ENCODE measurements at regions not wholly inside any gene's neighbourhood (a gene's known extent, or its start where the extent isn't known, plus 50 kb on each side); places are given as distances from the start of the nearest gene placed in this dataset.

DNA sequence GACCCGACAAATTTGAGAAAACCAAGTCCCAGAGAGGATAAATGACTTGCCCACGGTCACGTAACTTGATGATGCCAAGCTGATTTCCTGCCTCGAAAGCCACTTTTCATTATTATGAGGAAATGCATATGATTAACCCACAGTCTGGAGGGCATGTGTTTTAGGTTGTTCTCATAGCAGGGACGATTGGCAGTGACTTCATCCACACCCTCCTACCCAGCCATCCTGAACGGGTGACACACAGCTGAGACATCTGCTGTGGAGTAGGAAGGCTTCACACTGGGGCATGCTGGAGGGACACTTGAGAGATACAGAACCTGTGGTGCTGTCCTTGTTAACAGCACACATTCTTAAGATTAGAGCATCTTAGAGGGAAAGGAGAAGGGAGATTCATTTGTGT lies 65.4 kb upstream of the WDFY2 start:
- no peak for TF ChIP-seq POLR2A (IDR thresholded peaks at IDR 0.05)
- TF ChIP-seq, protein P1, sequence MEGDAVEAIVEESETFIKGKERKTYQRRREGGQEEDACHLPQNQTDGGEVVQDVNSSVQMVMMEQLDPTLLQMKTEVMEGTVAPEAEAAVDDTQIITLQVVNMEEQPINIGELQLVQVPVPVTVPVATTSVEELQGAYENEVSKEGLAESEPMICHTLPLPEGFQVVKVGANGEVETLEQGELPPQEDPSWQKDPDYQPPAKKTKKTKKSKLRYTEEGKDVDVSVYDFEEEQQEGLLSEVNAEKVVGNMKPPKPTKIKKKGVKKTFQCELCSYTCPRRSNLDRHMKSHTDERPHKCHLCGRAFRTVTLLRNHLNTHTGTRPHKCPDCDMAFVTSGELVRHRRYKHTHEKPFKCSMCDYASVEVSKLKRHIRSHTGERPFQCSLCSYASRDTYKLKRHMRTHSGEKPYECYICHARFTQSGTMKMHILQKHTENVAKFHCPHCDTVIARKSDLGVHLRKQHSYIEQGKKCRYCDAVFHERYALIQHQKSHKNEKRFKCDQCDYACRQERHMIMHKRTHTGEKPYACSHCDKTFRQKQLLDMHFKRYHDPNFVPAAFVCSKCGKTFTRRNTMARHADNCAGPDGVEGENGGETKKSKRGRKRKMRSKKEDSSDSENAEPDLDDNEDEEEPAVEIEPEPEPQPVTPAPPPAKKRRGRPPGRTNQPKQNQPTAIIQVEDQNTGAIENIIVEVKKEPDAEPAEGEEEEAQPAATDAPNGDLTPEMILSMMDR (IDR thresholded peaks at IDR 0.05) = no peak
